NOMO-1 treated with dmso at 0.1 percent for 144 hours (cell line): ENCODE measurements at regions not wholly inside any gene's neighbourhood (a gene's known extent, or its start where the extent isn't known, plus 50 kb on each side); places are given as distances from the start of the nearest gene placed in this dataset.
"Not testable (repeated sequence)": the region's sequence is repeated elsewhere in the genome, so short reads cannot be mapped to it uniquely, and the experiment has no call there.

ENCODE experiments used
- DNase-seq: peaks from one replicate; lab custom pipeline; 2025; ENCODE audit not compliant: unreplicated experiment; lab: John Stamatoyannopoulos, UW

GRCh38 chr4:135447598-135447997 is 1246.0 kb upstream of the PABPC4L start:
- DNase-seq = not testable (repeated sequence)

- no peak for DNase-seq
These were observed 1233.3 kb upstream of the PABPC4L start for GRCh38 chr4:135434936-135435335.

- DNase-seq = no peak
These were observed 1227.9 kb upstream of the PABPC4L start for GRCh38 chr4:135429528-135429927.

GRCh38 chr4:135418353-135418752 is 1216.8 kb upstream of the PABPC4L start:
- DNase-seq = no peak

GRCh38 chr4:135412213-135412612 is 1210.6 kb upstream of the PABPC4L start:
- DNase-seq = no peak

GRCh38 chr4:135411251-135411650 is 1209.7 kb upstream of the PABPC4L start:
- DNase-seq = no peak

GRCh38 chr4:135409261-135409660 is 1207.7 kb upstream of the PABPC4L start:
- not testable (repeated sequence) for DNase-seq

GRCh38 chr4:135408109-135408508 is 1206.5 kb upstream of the PABPC4L start:
- no peak for DNase-seq

GRCh38 chr4:135406597-135406996 is 1205.0 kb upstream of the PABPC4L start:
- not testable (repeated sequence) for DNase-seq

- no peak for DNase-seq
These were observed 1184.4 kb upstream of the PABPC4L start for GRCh38 chr4:135385830-135386581.

- no peak for DNase-seq
These were observed 1182.0 kb upstream of the PABPC4L start for GRCh38 chr4:135383356-135384288.

- no peak for DNase-seq
These were observed 1180.8 kb upstream of the PABPC4L start for GRCh38 chr4:135382280-135382959.

GRCh38 chr4:135372131-135372530 is 1170.5 kb upstream of the PABPC4L start:
- DNase-seq = no peak

- DNase-seq = no peak
These were observed 1169.5 kb upstream of the PABPC4L start for GRCh38 chr4:135371137-135371536.

GRCh38 chr4:135368831-135369230 is 1167.2 kb upstream of the PABPC4L start:
- DNase-seq = no peak

- no peak for DNase-seq
These were observed 1163.5 kb upstream of the PABPC4L start for GRCh38 chr4:135365065-135365464.

GRCh38 chr4:135359128-135359527 is 1157.5 kb upstream of the PABPC4L start:
- no peak for DNase-seq

GRCh38 chr4:135357091-135357490 is 1155.5 kb upstream of the PABPC4L start:
- no peak for DNase-seq

GRCh38 chr4:135354876-135355275 is 1153.3 kb upstream of the PABPC4L start:
- DNase-seq = no peak

- no peak for DNase-seq
These were observed 1151.4 kb upstream of the PABPC4L start for GRCh38 chr4:135353008-135353407.

- DNase-seq = no peak
These were observed 1142.9 kb upstream of the PABPC4L start for GRCh38 chr4:135344492-135344891.
